ENCODE measurements at regions not wholly inside any gene's neighbourhood (a gene's known extent, or its start where the extent isn't known, plus 50 kb on each side); places are given as distances from the start of the nearest gene placed in this dataset.
A peak's percentile ranks its signal among the peaks of the same experiment; 100 is the strongest.

- no peak for DNase-seq (ENCODE audit: low read depth)
- TF ChIP-seq CTCF (IDR thresholded peaks at IDR 0.05; ENCODE audit: control insufficient read depth, extremely low read depth, insufficient read depth): no peak
- H3K4me3 ChIP-seq (ENCODE audit: low read depth, low read length): no peak overlapping the region
These were observed 123.2 kb downstream of the ELOVL4 start for GRCh38 chr6:79824202-79824601.

DNA sequence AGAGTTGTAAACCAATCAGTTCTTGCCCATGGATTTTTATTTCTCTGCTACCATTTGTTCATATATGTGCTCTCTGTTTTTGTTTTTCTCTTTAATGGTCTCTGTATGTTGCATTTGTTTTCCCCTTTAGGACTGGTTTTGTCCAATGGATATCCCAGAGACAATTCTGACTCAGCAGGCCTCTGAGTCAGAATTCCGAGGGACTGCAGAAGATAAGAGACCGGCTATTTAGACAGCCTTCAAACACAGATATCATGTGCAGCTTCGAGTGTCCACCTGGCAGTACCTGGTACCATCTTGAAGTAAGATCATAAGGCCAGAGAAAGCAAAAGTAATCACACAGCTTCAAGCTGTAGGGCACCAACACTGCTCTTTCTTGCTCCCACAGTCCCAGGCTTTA, 125.5 kb downstream of the ELOVL4 start:
- no peak for TF ChIP-seq CTCF (IDR thresholded peaks at IDR 0.05; ENCODE audit: control insufficient read depth, extremely low read depth, insufficient read depth)
- no peak for DNase-seq (ENCODE audit: low read depth)
- H3K4me3 ChIP-seq (ENCODE audit: low read depth, low read length): no peak overlapping the region

- H3K4me3 ChIP-seq (ENCODE audit: low read depth, low read length): no peak overlapping the region
- peak; percentile 10 for DNase-seq (ENCODE audit: low read depth)
- no peak for TF ChIP-seq CTCF (IDR thresholded peaks at IDR 0.05; ENCODE audit: control insufficient read depth, extremely low read depth, insufficient read depth)
These were observed 128.9 kb downstream of the ELOVL4 start for GRCh38 chr6:79818471-79818870.

DNA sequence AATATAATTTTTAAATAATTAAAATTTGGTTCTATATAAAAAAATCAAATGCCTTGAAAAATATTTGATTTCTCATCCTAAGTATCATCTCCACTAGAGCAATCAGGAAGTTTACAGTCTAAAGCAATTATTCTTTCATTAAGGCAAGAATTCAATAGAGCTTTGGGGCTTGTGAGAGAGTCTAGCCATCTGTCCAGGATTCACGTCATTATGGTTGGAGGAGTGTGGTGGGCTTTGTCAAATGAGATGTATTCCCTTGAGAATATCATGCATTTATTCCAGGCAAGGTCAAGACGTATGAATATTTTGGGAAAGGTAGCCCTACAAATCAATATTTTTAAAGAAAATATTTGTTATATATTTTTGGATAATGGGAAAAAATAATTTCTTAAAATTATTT, 132.4 kb downstream of the ELOVL4 start:
- no peak for TF ChIP-seq CTCF (IDR thresholded peaks at IDR 0.05; ENCODE audit: control insufficient read depth, extremely low read depth, insufficient read depth)
- no peak overlapping the region for H3K4me3 ChIP-seq (ENCODE audit: low read depth, low read length)
- DNase-seq (ENCODE audit: low read depth): no peak

- peak; percentile 8 for DNase-seq (ENCODE audit: low read depth)
- TF ChIP-seq CTCF (IDR thresholded peaks at IDR 0.05; ENCODE audit: control insufficient read depth, extremely low read depth, insufficient read depth): peak; percentile 85
These were observed 133.3 kb downstream of the ELOVL4 start for GRCh38 chr6:79813854-79814709.

GRCh38 chr6:79813143-79813850, 134.1 kb downstream of the ELOVL4 start:
- no peak overlapping the region for H3K4me3 ChIP-seq (ENCODE audit: low read depth, low read length)
- DNase-seq (ENCODE audit: low read depth): no peak
- TF ChIP-seq CTCF (IDR thresholded peaks at IDR 0.05; ENCODE audit: control insufficient read depth, extremely low read depth, insufficient read depth): no peak

More at GRCh38 chr6:79813854-79814709, 133.3 kb downstream of the ELOVL4 start:
- no peak overlapping the region for H3K4me3 ChIP-seq (ENCODE audit: low read depth, low read length)
